OCI-LY3 (cell line): ENCODE measurements at regions not wholly inside any gene's neighbourhood (a gene's known extent, or its start where the extent isn't known, plus 50 kb on each side); places are given as distances from the start of the nearest gene placed in this dataset.

ENCODE experiments used
- H2AFZ ChIP-seq: fragments of 200-600, 300-600 bp; shearing (Covaris generic); 2 replicates; pipeline ENCODE4 v1.6.0; 2014; ENCODE audit warnings: antibody characterized with exemption, low read depth, low read length
- H3K27ac ChIP-seq: fragments of 200-600, 300-600 bp; sonication (generic); 2 replicates; pipeline ENCODE4 v1.5.1; 2014; ENCODE audit warnings: mild to moderate bottlenecking, low read length, moderate library complexity, mixed read lengths
- H3K27me3 ChIP-seq: fragments of 200-600, 300-600 bp; sonication (generic); 2 replicates; pipeline ENCODE4 v1.6.1; 2014; ENCODE audit warnings: low read depth, low read length, mixed read lengths
- H3K36me3 ChIP-seq: fragments of 200-600, 300-600 bp; sonication (generic); replicated peaks from 2 replicates; pipeline ENCODE3; 2014; ENCODE audit warnings: low read depth, low read length, mixed read lengths
- H3K4me1 ChIP-seq: fragments of 300-600, 200-600 bp; sonication (generic); 2 replicates; pipeline ENCODE4 v1.6.1; 2014; ENCODE audit warnings: low read length, mixed read lengths
- H3K4me2 ChIP-seq: fragments of 200-600, 300-600 bp; sonication (generic); 2 replicates; pipeline ENCODE4 v1.6.1; 2014; ENCODE audit warnings: low read length, mixed read lengths
- H3K4me3 ChIP-seq: fragments of 300-600, 200-600 bp; sonication (generic); 2 replicates; pipeline ENCODE4 v1.5.1; 2014; ENCODE audit warnings: antibody characterized with exemption, mild to moderate bottlenecking, low read length, moderate library complexity
- H3K79me2 ChIP-seq: fragments of 300-600, 200-600 bp; shearing (Covaris generic); 2 replicates; pipeline ENCODE4 v1.6.1; 2014; ENCODE audit warnings: mild to moderate bottlenecking, low read length, mixed read lengths
- H3K9ac ChIP-seq: fragments of 300-600, 200-600 bp; shearing (Covaris generic); 2 replicates; pipeline ENCODE4 v1.6.0; 2014; ENCODE audit warnings: mild to moderate bottlenecking, low read length, moderate library complexity
- H3K9me3 ChIP-seq: fragments of 200-600, 300-600 bp; shearing (Covaris generic); 2 replicates; pipeline ENCODE4 v1.6.1; 2014; ENCODE audit warnings: low read length, mixed read lengths; ENCODE audit not compliant: insufficient read depth
- H4K20me1 ChIP-seq: fragments of 200-600, 300-600 bp; sonication (generic); 2 replicates; pipeline ENCODE4 v1.6.1; 2016; ENCODE audit warnings: low read length, mixed read lengths; ENCODE audit not compliant: insufficient read depth
- CTCF ChIP-seq: fragments of 200-600, 300-600 bp; sonication (generic); IDR thresholded peaks from 2 replicates; pipeline ENCODE4 v1.5.1; 2014; ENCODE audit warnings: antibody characterized with exemption, low read length, low read depth
- EZH2phosphoT487 ChIP-seq: fragments of 200-600 bp; shearing (Covaris generic); IDR thresholded peaks from 2 replicates; pipeline ENCODE4 v1.6.1; 2018; ENCODE audit warnings: antibody characterized with exemption, mixed run types, low read depth

- H3K27me3 ChIP-seq: no peaks in the 10 kb centered on the region
- no peaks in the 10 kb centered on the region for H3K36me3 ChIP-seq
- no peak overlapping the region for H2AFZ ChIP-seq
- H3K27ac ChIP-seq: no peak overlapping the region
- no peak overlapping the region for H3K4me2 ChIP-seq
- H3K9me3 ChIP-seq: no peaks in the 10 kb centered on the region
- no peak overlapping the region for H3K9ac ChIP-seq
- H3K4me1 ChIP-seq: no peaks in the 10 kb centered on the region
- TF ChIP-seq EZH2phosphoT487 (no peak), CTCF (no peak)
- H3K79me2 ChIP-seq: no peaks in the 10 kb centered on the region
- H4K20me1 ChIP-seq: no peaks in the 10 kb centered on the region
- H3K4me3 ChIP-seq: no peak overlapping the region
Measured at GRCh38 chr1:17958704-17959103, 148.9 kb upstream of the IGSF21 start.

- H3K4me2 ChIP-seq: no peak overlapping the region
- H3K79me2 ChIP-seq: no peaks in the 10 kb centered on the region
- no peak overlapping the region for H3K4me3 ChIP-seq
- TF ChIP-seq EZH2phosphoT487: no peak
- no peak for TF ChIP-seq CTCF
- H3K36me3 ChIP-seq: no peaks in the 10 kb centered on the region
- H3K9me3 ChIP-seq: no peaks in the 10 kb centered on the region
- no peaks in the 10 kb centered on the region for H3K27me3 ChIP-seq
- H4K20me1 ChIP-seq: no peaks in the 10 kb centered on the region
- no peak overlapping the region for H2AFZ ChIP-seq
- H3K4me1 ChIP-seq: no peaks in the 10 kb centered on the region
- no peak overlapping the region for H3K27ac ChIP-seq
- no peak overlapping the region for H3K9ac ChIP-seq
Measured at GRCh38 chr1:17963513-17963912, 144.1 kb upstream of the IGSF21 start.

GRCh38 chr1:17965515-17966100, 142.0 kb upstream of the IGSF21 start:
- no peaks in the 10 kb centered on the region for H3K27me3 ChIP-seq
- no peaks in the 10 kb centered on the region for H3K4me1 ChIP-seq
- no peaks in the 10 kb centered on the region for H4K20me1 ChIP-seq
- H3K9ac ChIP-seq: no peak overlapping the region
- H3K79me2 ChIP-seq: no peaks in the 10 kb centered on the region
- H3K36me3 ChIP-seq: no peaks in the 10 kb centered on the region
- TF ChIP-seq CTCF: no peak
- no peak for TF ChIP-seq EZH2phosphoT487
- H3K9me3 ChIP-seq: no peaks in the 10 kb centered on the region
- H3K4me3 ChIP-seq: no peak overlapping the region
- no peak overlapping the region for H3K27ac ChIP-seq
- H3K4me2 ChIP-seq: no peak overlapping the region
- no peak overlapping the region for H2AFZ ChIP-seq

GRCh38 chr1:17966341-17966740, 141.3 kb upstream of the IGSF21 start:
- Histone ChIP-seq H3K9me3 (no peaks in the 10 kb centered on the region), H3K4me3 (no peak overlapping the region), H3K79me2 (no peaks in the 10 kb centered on the region), H3K4me1 (no peaks in the 10 kb centered on the region), H3K36me3 (no peaks in the 10 kb centered on the region), H3K27ac (no peak overlapping the region), H3K4me2 (no peak overlapping the region), H3K27me3 (no peaks in the 10 kb centered on the region), H4K20me1 (no peaks in the 10 kb centered on the region), H3K9ac (no peak overlapping the region), H2AFZ (no peak overlapping the region)
- TF ChIP-seq CTCF (no peak), EZH2phosphoT487 (no peak)
